Tibial nerve (tissue), 3 donors: ENCODE measurements at regions not wholly inside any gene's neighbourhood (a gene's known extent, or its start where the extent isn't known, plus 50 kb on each side); places are given as distances from the start of the nearest gene placed in this dataset.

Source experiments
- POLR2A ChIP-seq, 2 donors: fragments of 450-650 bp; IDR thresholded peaks; one replicate each; pipeline ENCODE4 v1.6.1; 2017; ENCODE audit warnings: antibody characterized with exemption in 2 of 2, mild to moderate bottlenecking in 2 of 2, moderate library complexity in 2 of 2
- TF ChIP-seq, protein P1 (sequence below), 5 experiments: fragments of 200-600 bp in 3 of 5; fragments of 450-650 bp in 2 of 5; sonication (generic) in 3 of 5; IDR thresholded peaks; one replicate each; pipeline ENCODE4 v1.5.1; 2016 to 2019; ENCODE audit warnings: antibody characterized with exemption in 5 of 5, mild to moderate bottlenecking in 3 of 5, moderate library complexity in 2 of 5

DNA sequence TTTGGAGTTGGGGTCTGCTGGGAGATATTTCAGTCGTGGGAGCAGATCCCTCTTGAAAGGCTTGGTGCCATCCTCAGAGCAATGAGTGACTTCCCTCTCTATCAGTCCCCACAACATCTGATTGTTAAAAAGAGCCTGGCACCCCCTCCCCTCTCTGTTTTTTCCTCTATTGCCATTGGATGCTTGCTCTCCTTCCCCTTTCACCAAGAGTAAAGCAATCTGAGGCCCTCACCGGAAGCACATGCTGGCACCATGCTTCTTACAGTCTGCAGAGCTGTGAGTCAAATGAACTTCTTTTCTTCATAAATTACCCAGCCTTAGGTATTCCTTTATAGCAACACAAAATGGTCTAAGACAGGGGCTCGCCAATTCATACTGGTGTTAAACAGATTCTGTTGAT lies 99.1 kb upstream of the CCND2 start:
- TF ChIP-seq, protein P1, sequence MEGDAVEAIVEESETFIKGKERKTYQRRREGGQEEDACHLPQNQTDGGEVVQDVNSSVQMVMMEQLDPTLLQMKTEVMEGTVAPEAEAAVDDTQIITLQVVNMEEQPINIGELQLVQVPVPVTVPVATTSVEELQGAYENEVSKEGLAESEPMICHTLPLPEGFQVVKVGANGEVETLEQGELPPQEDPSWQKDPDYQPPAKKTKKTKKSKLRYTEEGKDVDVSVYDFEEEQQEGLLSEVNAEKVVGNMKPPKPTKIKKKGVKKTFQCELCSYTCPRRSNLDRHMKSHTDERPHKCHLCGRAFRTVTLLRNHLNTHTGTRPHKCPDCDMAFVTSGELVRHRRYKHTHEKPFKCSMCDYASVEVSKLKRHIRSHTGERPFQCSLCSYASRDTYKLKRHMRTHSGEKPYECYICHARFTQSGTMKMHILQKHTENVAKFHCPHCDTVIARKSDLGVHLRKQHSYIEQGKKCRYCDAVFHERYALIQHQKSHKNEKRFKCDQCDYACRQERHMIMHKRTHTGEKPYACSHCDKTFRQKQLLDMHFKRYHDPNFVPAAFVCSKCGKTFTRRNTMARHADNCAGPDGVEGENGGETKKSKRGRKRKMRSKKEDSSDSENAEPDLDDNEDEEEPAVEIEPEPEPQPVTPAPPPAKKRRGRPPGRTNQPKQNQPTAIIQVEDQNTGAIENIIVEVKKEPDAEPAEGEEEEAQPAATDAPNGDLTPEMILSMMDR (IDR thresholded peaks at IDR 0.05): no peak
- TF ChIP-seq POLR2A (IDR thresholded peaks at IDR 0.05): no peak
